Upper lobe of right lung (tissue), 1 donor: ENCODE measurements at regions not wholly inside any gene's neighbourhood (a gene's known extent, or its start where the extent isn't known, plus 50 kb on each side); places are given as distances from the start of the nearest gene placed in this dataset.

Experiments used
- ATAC-seq: fragments of 200-7000 bp; cut with Tn5 transposase; one replicate; pipeline ENCODE4 v1.9.1; 2020; ENCODE audit warnings: mild to moderate bottlenecking, moderate library complexity
- DNase-seq: peaks from one replicate; pipeline ENCODE4 v3.0.0-alpha.2; 2020
- H3K27ac ChIP-seq: fragments of 200-600 bp; one replicate; pipeline ENCODE4 v1.8.0; 2022
- H3K27me3 ChIP-seq: fragments of 200-600 bp; one replicate; pipeline ENCODE4 v1.8.0; 2022; ENCODE audit warnings: mild to moderate bottlenecking
- H3K36me3 ChIP-seq: fragments of 200-600 bp; one replicate; pipeline ENCODE4 v1.8.0; 2022
- H3K4me1 ChIP-seq: fragments of 200-600 bp; one replicate; pipeline ENCODE4 v1.8.0; 2022
- H3K4me3 ChIP-seq: fragments of 200-600 bp; one replicate; pipeline ENCODE4 v1.8.0; 2022; ENCODE audit warnings: mild to moderate bottlenecking
- H3K9me3 ChIP-seq: fragments of 200-600 bp; one replicate; pipeline ENCODE4 v1.8.0; 2022
- CTCF ChIP-seq: fragments of 200-600 bp; IDR thresholded peaks from one replicate; pipeline ENCODE4 v1.8.0; 2022; ENCODE audit warnings: antibody characterized with exemption
- intact Hi-C: fragments of 100-400 bp; cut with DNase I; formaldehyde crosslinking; loops from one replicate; pipeline ENCODE4 v1.11.0; 2022
- donor health status: DM: no; HTN: yes; CAD: no; lungs with severe emphysema.

GRCh38 chr2:217491271-217491670, 511.5 kb downstream of the TNS1 start:
- Histone ChIP-seq H3K4me1 (no peaks in the 10 kb centered on the region), H3K27me3 (no peaks in the 10 kb centered on the region), H3K4me3 (no peak overlapping the region), H3K36me3 (no peaks in the 10 kb centered on the region), H3K27ac (no peak overlapping the region), H3K9me3 (no peaks in the 10 kb centered on the region)
- intact Hi-C loops = no loop called here
- TF ChIP-seq CTCF = no peak
- ATAC-seq (peak; percentile 49), DNase-seq (no peak)

- H3K27ac ChIP-seq = no peak overlapping the region
- H3K36me3 ChIP-seq = no peaks in the 10 kb centered on the region
- ATAC-seq (no peak), DNase-seq (no peak)
- no peaks in the 10 kb centered on the region for H3K4me1 ChIP-seq
- H3K9me3 ChIP-seq = no peaks in the 10 kb centered on the region
- intact Hi-C loops = no loop called here
- no peaks in the 10 kb centered on the region for H3K27me3 ChIP-seq
- H3K4me3 ChIP-seq = no peak overlapping the region
- TF ChIP-seq CTCF = no peak
These were observed 513.4 kb downstream of the TNS1 start for GRCh38 chr2:217489145-217489960.

- Histone ChIP-seq H3K27me3 (no peaks in the 10 kb centered on the region), H3K4me3 (no peak overlapping the region), H3K9me3 (no peaks in the 10 kb centered on the region), H3K4me1 (no peaks in the 10 kb centered on the region), H3K27ac (no peak overlapping the region), H3K36me3 (no peaks in the 10 kb centered on the region)
- ATAC-seq (no peak), DNase-seq (no peak)
- intact Hi-C loops = no loop called here
- TF ChIP-seq CTCF = no peak
These were observed 518.7 kb downstream of the TNS1 start for GRCh38 chr2:217484046-217484445.

GRCh38 chr2:217482056-217482710, 520.6 kb downstream of the TNS1 start:
- Histone ChIP-seq H3K9me3 (no peaks in the 10 kb centered on the region), H3K4me3 (no peak overlapping the region), H3K27me3 (no peaks in the 10 kb centered on the region), H3K4me1 (no peaks in the 10 kb centered on the region), H3K27ac (no peak overlapping the region), H3K36me3 (no peaks in the 10 kb centered on the region)
- TF ChIP-seq CTCF = no peak
- intact Hi-C loops = no loop called here
- DNase-seq (no peak), ATAC-seq (no peak)

- no peaks in the 10 kb centered on the region for H3K4me1 ChIP-seq
- no peaks in the 10 kb centered on the region for H3K9me3 ChIP-seq
- TF ChIP-seq CTCF = no peak
- no peaks in the 10 kb centered on the region for H3K36me3 ChIP-seq
- no peak overlapping the region for H3K27ac ChIP-seq
- ATAC-seq = no peak
- intact Hi-C loops = no loop called here
- H3K27me3 ChIP-seq = no peaks in the 10 kb centered on the region
- no peak for DNase-seq
- H3K4me3 ChIP-seq = no peak overlapping the region
These were observed 521.2 kb downstream of the TNS1 start for GRCh38 chr2:217481577-217481976.
